Smooth muscle cell (in vitro differentiated cells): ENCODE measurements at regions not wholly inside any gene's neighbourhood (a gene's known extent, or its start where the extent isn't known, plus 50 kb on each side); places are given as distances from the start of the nearest gene placed in this dataset.

ENCODE experiments used
- DNase-seq: peaks from one replicate; lab custom pipeline; 2025; ENCODE audit not compliant: unreplicated experiment; lab: John Stamatoyannopoulos, UW
- H2AFZ ChIP-seq: fragments of 200-600 bp; sonication (generic); 2 replicates; pipeline ENCODE4 v1.6.0; 2016; ENCODE audit warnings: antibody characterized with exemption, low read depth, mild to moderate bottlenecking
- H3F3A ChIP-seq: fragments of 200-600 bp; sonication (generic); 2 replicates; pipeline ENCODE4 v1.6.0; 2017; ENCODE audit warnings: antibody characterized with exemption, low read depth
- H3K27ac ChIP-seq: fragments of 200-600 bp; sonication (generic); 2 replicates; pipeline ENCODE4 v1.5.1; 2016; ENCODE audit warnings: low read depth, mild to moderate bottlenecking
- H3K27me3 ChIP-seq: fragments of 200-600 bp; sonication (generic); 2 replicates; pipeline ENCODE4 v1.6.1; 2016; ENCODE audit warnings: low read depth, mild to moderate bottlenecking
- H3K36me3 ChIP-seq: fragments of 200-600 bp; sonication (generic); 2 replicates; pipeline ENCODE4 v1.5.1; 2016; ENCODE audit warnings: low read depth
- H3K4me1 ChIP-seq: fragments of 200-600 bp; sonication (generic); 2 replicates; pipeline ENCODE4 v1.5.1; 2016; ENCODE audit warnings: low read depth
- H3K4me2 ChIP-seq: fragments of 200-600 bp; sonication (generic); 2 replicates; pipeline ENCODE4 v1.6.0; 2016; ENCODE audit warnings: mild to moderate bottlenecking
- H3K4me3 ChIP-seq: fragments of 200-600 bp; sonication (generic); 2 replicates; pipeline ENCODE4 v1.5.1; 2016; ENCODE audit warnings: mild to moderate bottlenecking
- H3K79me2 ChIP-seq: fragments of 200-600 bp; sonication (generic); 2 replicates; pipeline ENCODE4 v1.6.0; 2016; ENCODE audit warnings: low read depth, mild to moderate bottlenecking
- H3K9ac ChIP-seq: fragments of 200-600 bp; sonication (generic); 2 replicates; pipeline ENCODE4 v1.6.0; 2016; ENCODE audit warnings: low read depth
- H3K9me3 ChIP-seq: fragments of 200-600 bp; sonication (generic); replicated peaks from 2 replicates; pipeline ENCODE4 v1.5.1; 2016; ENCODE audit warnings: low read depth
- H4K20me1 ChIP-seq: fragments of 200-600 bp; sonication (generic); 2 replicates; pipeline ENCODE4 v1.6.0; 2016; ENCODE audit warnings: low read depth
- WGBS: methylation state at CpG from one replicate; pipeline ENCODE4 v1.1.7; 2016; ENCODE audit warnings: low lambda C conversion rate; 5-methylcytosine and 5-hydroxymethylcytosine counted together
- TF ChIP-seq, protein P1 (sequence below): fragments of 200-600 bp; sonication (generic); IDR thresholded peaks from 2 replicates; pipeline ENCODE4 v1.5.1; 2017; ENCODE audit warnings: borderline replicate concordance, mild to moderate bottlenecking, antibody characterized with exemption; ENCODE audit not compliant: insufficient read depth, poor library complexity, severe bottlenecking

DNA sequence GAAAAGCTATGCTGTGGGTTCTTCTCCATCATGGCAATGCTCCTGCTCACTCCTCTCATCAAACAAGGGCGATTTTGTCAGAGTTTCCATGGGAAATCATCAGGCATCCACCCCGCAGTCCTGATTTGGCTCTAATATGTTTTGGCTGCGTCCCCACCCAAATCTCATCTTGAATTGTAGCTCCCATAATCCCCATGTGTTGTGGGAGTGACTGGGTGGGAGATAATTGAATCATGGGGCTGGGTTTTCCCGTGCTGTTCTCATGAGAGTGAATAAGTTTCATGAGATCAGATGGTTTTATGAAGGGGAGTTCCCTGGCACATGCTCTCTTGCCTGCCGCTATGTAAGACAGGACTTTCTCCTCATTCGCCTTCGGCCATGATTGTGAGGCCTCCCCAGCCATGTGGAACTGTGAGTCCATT lies 163.8 kb downstream of the GADD45G start:
- no peak overlapping the region for H3K27ac ChIP-seq
- H3F3A ChIP-seq: no peaks in the 10 kb centered on the region
- no peaks in the 10 kb centered on the region for H3K79me2 ChIP-seq
- no peaks in the 10 kb centered on the region for H3K4me1 ChIP-seq
- 84% methylated on average over 7 of the region's 7 CpGs for WGBS
- H3K27me3 ChIP-seq: no peaks in the 10 kb centered on the region
- H2AFZ ChIP-seq: no peak overlapping the region
- H3K36me3 ChIP-seq: no peaks in the 10 kb centered on the region
- TF ChIP-seq, protein P1, sequence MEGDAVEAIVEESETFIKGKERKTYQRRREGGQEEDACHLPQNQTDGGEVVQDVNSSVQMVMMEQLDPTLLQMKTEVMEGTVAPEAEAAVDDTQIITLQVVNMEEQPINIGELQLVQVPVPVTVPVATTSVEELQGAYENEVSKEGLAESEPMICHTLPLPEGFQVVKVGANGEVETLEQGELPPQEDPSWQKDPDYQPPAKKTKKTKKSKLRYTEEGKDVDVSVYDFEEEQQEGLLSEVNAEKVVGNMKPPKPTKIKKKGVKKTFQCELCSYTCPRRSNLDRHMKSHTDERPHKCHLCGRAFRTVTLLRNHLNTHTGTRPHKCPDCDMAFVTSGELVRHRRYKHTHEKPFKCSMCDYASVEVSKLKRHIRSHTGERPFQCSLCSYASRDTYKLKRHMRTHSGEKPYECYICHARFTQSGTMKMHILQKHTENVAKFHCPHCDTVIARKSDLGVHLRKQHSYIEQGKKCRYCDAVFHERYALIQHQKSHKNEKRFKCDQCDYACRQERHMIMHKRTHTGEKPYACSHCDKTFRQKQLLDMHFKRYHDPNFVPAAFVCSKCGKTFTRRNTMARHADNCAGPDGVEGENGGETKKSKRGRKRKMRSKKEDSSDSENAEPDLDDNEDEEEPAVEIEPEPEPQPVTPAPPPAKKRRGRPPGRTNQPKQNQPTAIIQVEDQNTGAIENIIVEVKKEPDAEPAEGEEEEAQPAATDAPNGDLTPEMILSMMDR: no peak
- no peak overlapping the region for H3K4me2 ChIP-seq
- DNase-seq: no peak
- H3K9ac ChIP-seq: no peak overlapping the region
- no peaks in the 10 kb centered on the region for H4K20me1 ChIP-seq
- H3K9me3 ChIP-seq: no peaks in the 10 kb centered on the region
- H3K4me3 ChIP-seq: no peak overlapping the region

DNA sequence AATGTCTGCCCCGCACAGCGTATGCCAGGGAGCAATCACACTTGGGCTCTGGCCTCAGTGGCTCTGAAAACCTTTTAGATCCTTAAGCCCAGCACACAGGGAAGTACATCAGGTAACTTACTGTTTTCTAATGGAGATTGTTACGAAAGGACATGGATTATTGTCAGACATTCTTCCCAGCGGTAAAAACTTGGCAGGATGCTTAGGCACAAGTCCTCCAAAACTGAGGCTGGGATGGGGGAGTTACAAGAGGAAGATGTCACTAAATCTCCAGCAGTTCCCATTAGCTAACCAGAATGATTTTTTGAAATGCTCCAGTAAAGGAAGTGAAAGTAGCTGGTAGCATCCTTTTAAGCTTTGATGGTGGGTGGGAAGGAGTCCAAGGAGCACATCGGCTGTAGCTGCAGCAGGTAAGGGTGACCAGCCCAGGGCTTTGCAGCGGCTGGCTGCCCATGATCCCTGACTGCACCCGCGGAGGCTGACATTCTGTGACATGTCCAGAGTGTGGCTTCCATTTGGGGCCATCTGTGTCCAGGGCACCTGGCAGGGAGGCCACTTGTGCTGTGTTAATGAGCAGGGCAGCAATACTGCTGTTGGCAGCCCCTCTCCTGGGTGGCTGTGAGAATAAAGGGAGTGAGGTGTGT lies 165.8 kb downstream of the GADD45G start:
- Histone ChIP-seq H3K9me3 (no peaks in the 10 kb centered on the region), H3K36me3 (no peaks in the 10 kb centered on the region), H3K9ac (no peak overlapping the region), H3F3A (no peaks in the 10 kb centered on the region), H3K79me2 (no peaks in the 10 kb centered on the region), H3K4me2 (no peak overlapping the region), H4K20me1 (no peaks in the 10 kb centered on the region), H2AFZ (no peak overlapping the region), H3K27ac (no peak overlapping the region), H3K4me3 (no peak overlapping the region), H3K4me1 (no peaks in the 10 kb centered on the region), H3K27me3 (no peaks in the 10 kb centered on the region)
- no peak for DNase-seq
- TF ChIP-seq, protein P1: no peak
- WGBS: 95% methylated on average over 8 of the region's 8 CpGs

DNA sequence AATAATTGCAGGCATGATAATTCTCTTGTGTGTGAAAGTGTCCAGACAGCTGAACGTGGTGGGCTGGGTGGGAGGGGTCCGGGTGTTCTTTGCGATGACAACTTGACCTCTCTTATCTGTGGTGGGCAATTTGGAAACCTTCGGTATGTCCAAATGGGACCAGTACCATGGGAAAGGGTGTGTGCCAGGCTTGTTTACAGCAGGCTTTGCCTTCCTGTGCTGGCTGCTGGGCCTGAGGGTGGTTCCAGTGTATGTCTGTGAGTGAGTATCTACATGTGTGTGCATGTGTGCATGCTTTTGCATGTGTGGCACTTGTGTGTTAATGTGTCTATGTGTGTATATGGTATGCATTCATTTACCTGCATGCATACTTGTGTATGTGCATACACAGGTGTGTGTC lies 166.4 kb downstream of the GADD45G start:
- Histone ChIP-seq H3K27me3 (no peaks in the 10 kb centered on the region), H3F3A (no peaks in the 10 kb centered on the region), H4K20me1 (no peaks in the 10 kb centered on the region), H3K4me2 (no peak overlapping the region), H3K27ac (no peak overlapping the region), H2AFZ (no peak overlapping the region), H3K36me3 (no peaks in the 10 kb centered on the region), H3K4me3 (no peak overlapping the region), H3K9me3 (no peaks in the 10 kb centered on the region), H3K79me2 (no peaks in the 10 kb centered on the region), H3K4me1 (no peaks in the 10 kb centered on the region), H3K9ac (no peak overlapping the region)
- no peak for DNase-seq
- 90% methylated on average over 2 of the region's 4 CpGs for WGBS
- TF ChIP-seq, protein P1: no peak

DNA sequence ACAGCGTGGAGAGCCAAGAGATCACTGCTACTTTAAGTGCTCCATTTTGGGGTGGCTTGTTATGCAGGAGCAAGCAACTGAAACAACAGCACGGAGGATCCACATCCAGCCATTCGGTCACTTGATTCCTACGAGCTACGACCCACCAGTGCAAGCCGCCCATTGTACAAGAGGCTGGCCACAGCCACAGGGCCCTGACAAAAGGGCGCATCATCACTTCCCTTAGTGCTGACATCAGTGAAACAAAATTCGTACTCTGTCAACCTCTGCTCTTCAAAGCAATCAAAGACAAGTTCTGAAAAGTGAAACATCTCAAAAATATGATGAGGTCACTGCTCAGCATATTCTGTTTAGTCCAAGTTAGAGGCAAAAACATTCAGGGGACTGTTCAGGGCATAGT lies 168.4 kb downstream of the GADD45G start:
- DNase-seq: no peak
- Histone ChIP-seq H3K4me1 (peaks cover 2% of the 10 kb centered on the region), H4K20me1 (no peaks in the 10 kb centered on the region), H3K27ac (no peak overlapping the region), H3K4me3 (no peak overlapping the region), H3K9ac (no peak overlapping the region), H3K27me3 (no peaks in the 10 kb centered on the region), H3K36me3 (no peaks in the 10 kb centered on the region), H3K4me2 (no peak overlapping the region), H3F3A (no peaks in the 10 kb centered on the region), H3K9me3 (no peaks in the 10 kb centered on the region), H2AFZ (no peak overlapping the region), H3K79me2 (no peaks in the 10 kb centered on the region)
- 81% methylated on average over 8 of the region's 8 CpGs for WGBS
- TF ChIP-seq, protein P1: no peak
